ENCODE measurements at regions not wholly inside any gene's neighbourhood (a gene's known extent, or its start where the extent isn't known, plus 50 kb on each side); places are given as distances from the start of the nearest gene placed in this dataset.
"Not testable (repeated sequence)": the region's sequence is repeated elsewhere in the genome, so short reads cannot be mapped to it uniquely, and the experiment has no call there.

DNA sequence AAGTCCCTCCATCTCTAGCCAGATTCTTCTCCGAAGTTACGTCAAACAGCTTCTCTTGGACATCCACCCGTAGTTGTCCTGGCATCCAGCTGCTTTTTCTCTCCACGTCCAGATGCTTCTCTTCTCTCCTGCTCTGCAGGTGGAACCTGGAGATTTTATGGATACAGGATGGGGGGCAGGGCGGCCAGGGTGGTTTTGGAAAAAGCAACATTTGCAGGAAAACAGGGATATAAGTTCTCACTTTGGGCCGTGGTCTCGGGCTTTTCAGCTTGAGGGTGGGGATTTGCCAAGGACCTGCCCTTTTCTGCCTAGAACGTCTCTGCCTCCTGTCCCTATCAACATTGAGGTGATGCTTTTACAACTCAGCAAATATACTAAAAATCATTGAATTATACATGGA is 1941.6 kb upstream of the C9orf72 start:
- DNase-seq (ENCODE audit: low read depth in 2 of 2) = no peak

DNA sequence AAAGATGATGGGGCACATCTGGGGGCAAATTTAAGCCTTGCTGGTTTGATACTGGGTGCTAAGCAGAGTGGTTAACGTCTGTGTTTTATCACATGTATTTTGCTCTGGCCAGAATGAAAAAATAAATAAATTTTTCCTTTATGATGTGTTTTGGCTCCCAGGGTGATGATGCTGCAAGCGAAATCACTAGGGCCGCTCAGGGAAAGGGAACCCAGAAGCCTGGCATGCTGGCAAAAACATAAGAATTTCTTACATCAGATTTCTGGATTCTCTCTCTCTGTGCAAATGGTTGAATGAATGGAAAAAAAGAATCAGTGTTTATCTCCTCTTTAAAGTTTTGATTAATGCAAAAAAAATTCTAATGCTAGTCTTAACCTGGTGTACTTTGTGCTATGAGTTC is 1975.2 kb upstream of the C9orf72 start:
- no peak for DNase-seq (ENCODE audit: low read depth in 2 of 2)

DNA sequence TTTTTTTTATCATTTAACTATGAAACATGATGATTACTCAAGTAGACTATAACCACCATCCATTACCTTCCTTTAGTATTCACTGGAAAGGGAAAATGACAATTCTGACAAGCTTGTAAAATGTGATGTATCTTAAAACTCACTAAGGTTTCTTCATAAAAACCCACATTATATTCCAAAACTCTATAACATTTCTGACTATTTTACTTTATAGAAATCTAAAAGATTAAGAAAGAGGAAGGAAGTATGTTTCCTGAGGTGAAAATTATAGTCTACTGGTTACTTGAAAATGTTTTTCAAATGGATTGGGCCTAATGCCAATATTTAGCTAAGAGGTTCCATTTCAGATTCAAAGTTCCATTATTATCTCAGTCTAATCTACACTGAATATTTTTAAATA is 1982.2 kb upstream of the C9orf72 start:
- no peak for DNase-seq (ENCODE audit: low read depth in 2 of 2)

DNA sequence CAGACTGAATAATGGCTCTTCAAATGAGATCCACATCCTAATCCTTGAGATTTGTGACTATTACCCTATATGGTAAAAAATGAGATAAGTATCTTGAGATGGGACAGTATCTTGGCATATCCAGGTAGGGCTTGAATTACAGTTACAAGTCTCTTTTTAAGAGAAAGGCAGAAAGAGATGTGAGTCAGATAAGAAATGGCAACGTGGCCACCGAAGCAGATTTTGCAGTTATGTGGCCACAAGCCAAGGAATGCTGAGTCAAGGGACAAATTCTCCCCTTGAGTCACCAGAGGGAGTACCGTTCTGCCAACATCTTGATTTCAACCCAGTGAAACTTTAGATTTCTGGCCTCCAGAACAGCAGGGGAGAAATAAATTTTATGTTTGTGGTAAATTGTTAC is 1983.0 kb upstream of the C9orf72 start:
- DNase-seq (ENCODE audit: low read depth in 2 of 2) = peak; percentile 58 to 63

DNA sequence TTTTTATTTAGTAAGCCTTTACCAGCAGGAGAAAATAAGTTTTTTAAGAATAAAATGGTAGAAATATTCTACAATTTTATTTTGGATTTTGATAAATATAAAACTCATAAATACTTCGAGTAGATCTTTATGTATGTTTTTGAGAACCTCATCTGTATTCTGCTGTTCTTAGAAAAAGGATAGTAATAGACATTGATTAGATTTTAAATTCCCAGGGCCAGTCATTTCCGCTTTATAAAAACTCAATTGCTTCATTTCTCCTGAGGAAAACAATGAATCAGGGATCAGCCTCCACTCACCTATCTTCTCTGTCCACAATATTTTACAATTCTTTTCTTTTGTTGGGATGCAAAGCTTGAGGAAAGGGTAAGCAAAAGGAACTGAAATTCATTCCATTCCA is 1983.5 kb upstream of the C9orf72 start:
- no peak for DNase-seq (ENCODE audit: low read depth in 2 of 2)

DNA sequence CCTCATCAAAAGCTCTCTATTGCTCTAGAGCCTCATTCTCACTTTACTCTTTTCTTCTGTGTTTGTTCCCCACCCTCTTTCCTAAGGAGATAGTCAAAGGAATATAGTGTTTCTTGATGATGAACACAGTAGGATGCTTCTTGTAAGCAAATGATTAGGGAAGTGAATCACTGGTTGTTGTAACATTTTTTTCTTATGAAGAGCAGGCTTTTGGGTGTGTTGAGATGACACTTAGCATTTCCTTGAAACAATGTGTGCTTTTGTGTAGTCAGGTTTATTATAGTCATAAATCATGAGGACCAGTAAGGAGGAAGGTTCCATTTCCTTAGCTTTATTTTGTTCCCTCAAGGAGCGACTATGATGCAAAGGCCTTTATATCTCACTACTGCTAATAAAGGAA is 1991.3 kb upstream of the C9orf72 start:
- DNase-seq (ENCODE audit: low read depth in 2 of 2) = peak; percentile 8 to 14

DNA sequence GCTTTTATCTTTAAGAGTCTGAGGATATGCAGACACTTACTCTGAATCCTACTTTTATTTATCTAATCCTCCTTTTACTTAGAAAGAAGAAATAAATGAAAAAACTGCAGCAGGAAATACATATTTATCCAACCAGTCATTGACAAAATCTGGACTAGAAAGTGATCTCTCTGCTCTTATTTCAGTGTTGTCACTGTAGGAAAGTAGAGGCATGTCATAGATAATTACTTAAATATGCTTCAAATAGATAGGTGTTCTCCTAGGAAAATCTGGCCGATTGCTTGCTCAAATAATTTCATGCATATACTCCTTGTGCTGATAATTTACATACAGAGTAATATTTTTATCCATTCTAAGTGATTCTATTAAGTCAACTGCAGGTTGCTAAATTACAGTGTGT is 2001.9 kb upstream of the C9orf72 start:
- no peak for DNase-seq (ENCODE audit: low read depth in 2 of 2)

DNA sequence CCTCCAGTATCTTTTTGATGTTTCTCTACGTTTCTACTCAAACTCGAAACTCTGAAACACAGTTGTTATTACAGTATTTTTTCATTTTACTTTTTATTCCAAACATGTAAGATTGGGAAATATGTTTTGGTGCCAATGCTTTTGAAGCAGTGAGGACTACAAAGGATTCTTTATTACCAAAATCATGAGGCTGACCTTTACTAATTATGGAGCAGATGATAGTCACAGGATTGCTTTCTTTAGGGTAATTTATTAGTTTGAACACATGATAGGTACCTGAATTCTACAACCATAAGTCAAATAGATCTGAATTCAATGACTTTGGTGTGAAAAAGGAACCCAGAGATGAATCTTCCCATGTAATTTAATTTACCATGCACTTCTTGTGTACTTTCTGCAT is 2015.1 kb upstream of the C9orf72 start:
- DNase-seq (ENCODE audit: low read depth in 2 of 2) = no peak

DNA sequence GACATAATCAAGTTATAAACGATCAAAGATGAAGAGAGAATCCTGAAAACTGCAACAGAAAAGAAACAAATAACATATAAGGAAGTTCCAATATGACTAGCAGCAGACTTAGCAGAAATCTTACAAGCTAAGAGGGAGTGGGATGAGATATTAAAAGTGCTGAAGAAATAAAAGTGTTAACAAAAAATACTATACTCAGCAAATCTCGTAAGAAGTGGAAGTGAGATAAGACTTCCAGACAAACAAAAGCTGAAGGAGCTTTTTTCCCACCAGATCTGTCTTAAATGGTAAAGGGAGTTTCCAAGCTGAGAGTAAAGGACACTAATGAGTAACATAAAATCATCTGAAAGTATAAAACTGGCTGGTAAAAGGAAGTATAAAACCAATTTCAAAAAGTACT is 2036.0 kb upstream of the C9orf72 start:
- DNase-seq (ENCODE audit: low read depth in 2 of 2) = no peak

DNA sequence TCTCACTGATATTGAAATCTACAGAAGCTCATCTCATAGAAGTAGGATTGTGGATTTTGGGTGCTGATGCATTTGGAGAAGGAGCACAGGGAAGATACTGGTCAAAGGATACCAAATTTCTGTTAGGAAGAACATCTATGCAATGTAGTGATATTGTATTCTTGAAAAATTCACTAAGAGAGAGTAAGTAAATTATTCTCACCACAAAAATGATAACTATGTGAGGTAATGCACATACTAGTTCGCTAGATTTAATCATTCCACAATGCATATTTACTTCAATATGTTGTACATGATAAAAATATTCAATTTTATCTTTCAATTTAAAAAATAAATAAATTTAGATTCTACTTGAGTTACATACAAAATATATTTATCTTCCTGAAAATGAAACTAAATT is 2040.5 kb upstream of the C9orf72 start:
- DNase-seq (ENCODE audit: low read depth in 2 of 2) = no peak

DNA sequence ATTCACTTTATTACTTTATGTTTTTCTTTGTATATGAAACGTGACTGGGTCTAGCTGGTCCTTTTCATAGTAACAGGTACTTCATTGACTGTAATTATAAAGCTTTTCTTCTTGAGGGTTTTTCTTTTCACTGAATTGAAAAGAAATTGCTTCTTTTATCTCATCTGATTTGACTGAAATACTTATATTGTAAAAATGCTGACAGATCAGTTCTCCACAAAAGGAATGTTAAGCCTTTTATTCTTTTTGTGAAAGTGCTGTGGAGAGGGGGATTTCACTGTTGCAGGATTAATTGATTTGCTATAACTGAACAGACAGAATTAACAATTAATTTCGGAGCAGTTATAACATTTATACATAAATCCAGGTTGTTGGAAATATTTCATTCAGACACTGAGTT is 2043.6 kb upstream of the C9orf72 start:
- DNase-seq (ENCODE audit: low read depth in 2 of 2) = no peak

DNA sequence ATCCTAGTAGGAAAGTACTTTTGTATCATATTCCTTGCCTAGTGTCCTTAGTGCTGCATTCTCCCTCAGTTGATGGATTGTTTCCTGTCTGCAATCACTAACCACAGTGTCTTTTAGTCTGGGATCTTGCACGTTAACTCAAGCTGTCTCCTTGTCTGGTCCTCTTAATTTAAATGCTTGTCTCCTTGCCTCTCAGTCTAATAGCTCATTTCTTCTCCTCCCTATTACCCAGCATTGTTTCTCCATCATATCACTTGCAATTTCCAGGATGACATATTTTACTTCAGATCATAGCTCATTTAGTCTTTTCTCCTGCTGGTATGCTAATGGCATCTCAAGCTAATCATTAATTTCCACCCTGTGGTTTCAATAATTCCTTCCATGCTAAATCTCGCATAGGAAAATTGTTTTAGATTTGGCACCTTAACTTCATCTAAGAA is 2052.0 kb upstream of the C9orf72 start:
- peak; percentile 63 to 64 for DNase-seq (ENCODE audit: low read depth in 2 of 2)

DNA sequence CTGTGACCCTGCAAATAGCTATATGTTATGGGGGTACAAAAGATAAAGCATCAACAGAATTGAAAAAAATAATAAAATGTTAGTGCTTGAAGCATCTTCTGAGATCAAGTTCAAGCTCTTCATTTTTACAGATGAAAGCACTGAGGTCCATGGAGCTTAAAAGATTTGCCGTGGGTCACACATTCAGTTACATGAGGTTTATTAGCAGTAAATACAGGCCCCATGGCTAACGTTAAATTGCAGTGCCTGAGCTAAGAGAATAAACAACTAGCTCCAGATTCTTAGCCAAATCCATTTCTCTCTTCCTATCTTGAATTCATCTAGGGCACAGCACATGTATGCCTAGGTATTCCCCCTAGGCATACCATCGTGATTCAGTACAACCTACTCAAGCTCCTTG is 2052.7 kb upstream of the C9orf72 start:
- no peak for DNase-seq (ENCODE audit: low read depth in 2 of 2)

DNA sequence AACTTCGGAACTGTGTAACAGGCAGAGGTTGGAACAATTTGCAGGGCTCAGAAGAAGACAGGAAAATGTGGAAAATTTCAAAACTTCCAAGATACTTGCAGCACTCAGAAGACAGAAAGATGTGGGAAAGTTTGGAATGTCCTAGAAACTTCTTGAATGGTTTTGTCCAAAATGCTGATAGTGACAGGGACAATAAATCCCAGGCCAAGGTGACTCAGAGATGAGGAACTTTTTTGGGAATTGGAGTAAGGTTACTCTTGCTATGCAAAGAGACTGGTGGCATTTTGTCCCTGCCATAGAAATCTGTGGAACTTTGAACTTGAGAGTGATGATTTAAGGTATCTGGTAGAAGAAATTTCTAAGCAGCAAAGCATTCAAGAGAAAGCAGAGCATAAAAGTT is 2055.6 kb upstream of the C9orf72 start:
- not testable (repeated sequence) for DNase-seq (ENCODE audit: low read depth in 2 of 2)

DNA sequence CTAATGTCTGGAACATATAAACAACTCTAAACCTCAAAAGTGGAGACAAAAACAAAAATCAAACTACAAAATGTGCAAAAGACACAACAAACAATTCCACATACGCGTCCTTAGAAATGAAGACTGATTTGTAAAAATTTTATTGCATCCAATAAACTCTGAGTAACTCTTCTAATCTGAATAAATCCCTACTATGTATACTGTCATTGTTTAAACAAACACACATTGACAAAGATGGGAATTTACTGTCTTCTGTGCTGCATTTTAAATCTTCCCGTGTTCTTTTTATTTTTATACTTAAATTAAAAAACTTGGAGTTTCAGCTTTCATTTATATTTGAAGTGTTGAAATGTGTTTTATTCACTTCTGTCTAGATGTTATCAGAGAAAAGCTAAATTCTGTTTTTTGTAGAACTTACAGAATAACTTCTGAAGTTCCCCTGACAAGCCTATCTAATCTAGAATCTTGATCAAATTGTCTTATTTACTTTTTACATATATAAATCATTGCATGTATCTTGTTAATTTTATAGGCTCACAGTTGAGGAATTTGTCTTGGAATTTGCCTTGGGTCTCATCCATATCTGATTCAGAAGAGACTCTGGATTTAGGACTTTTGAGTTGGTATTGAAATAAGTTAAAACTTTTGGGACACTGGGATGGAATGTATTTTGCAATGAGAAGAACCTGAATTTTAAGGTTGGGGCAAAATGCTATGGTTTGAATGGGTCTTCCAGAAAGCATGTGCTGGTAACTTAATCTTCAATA is 2064.4 kb upstream of the C9orf72 start:
- DNase-seq (ENCODE audit: low read depth in 2 of 2) = peak; percentile 24 to 31

DNA sequence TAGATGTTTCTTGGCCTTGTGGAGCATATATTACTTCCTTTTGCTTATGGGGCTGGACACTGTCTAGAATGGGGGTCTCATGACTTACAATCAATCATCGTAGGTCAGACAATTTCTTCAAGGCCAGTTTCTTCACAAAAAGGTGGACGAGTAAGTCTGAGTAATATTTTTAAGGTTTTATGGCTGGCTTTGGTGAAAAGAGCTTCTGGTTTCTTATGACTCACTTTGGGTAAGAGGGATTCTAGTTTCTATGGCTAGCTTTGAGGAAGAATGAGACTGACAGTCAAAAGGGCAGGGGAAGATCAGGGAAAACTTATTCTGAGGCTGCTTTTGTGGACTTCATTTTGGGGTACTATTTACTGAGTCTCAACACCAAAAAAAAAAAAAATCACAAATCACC is 2067.2 kb upstream of the C9orf72 start:
- no peak for DNase-seq (ENCODE audit: low read depth in 2 of 2)

DNA sequence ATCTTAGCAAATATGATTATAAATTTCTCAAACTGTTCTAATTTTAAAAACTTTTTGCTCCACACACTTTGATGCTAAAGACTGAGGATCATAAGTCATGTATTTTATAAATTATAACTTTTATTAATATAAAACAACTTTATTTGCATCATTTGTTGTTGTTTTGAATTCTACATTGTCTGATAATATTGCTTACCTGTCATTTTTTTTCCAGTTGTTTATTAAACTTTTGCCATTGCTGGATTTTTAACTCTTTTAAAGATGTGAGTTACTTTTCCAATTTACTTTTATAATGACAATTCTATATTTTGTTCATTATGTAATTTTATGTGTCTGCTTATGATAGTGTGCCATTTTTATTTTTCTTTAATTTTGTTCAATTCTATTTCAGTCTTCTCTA is 2071.2 kb upstream of the C9orf72 start:
- DNase-seq (ENCODE audit: low read depth in 2 of 2) = no peak

DNA sequence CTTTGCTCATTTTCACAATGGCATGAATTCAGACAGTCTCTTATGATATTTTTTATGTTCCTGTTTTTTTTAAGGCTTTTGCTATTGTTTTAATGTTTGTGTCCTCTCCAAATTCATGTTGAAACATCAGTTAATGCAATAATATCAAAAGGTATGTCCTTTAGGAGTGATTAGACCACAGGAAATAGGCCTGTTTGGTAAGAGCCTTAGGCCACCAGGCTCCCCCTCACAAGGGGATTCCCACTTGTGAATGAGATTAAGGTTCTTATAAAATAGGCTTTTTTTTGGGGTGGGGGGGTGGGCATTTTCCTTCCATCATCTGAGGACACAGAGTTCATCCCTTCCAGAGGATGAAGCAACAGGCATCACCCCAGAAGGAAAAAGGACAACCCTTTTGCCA is 2074.2 kb upstream of the C9orf72 start:
- no peak for DNase-seq (ENCODE audit: low read depth in 2 of 2)

DNA sequence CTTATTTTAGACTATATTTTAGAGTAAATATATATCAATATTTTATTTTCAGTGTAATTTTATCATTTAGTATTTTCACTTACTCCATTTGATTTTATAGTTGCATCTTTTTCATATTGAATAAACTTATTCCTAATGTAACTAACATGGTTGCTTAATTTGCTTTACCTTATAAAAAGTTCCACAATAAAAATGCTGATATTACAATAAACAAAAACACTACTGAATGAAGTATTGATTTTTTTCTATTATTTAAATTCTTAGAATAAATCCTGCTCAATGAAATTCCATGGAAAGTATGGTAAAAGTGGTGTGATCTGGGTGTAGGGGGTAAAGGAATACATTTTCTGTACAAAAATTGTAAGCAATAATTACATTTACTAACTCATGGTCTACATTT is 2074.9 kb upstream of the C9orf72 start:
- DNase-seq (ENCODE audit: low read depth in 2 of 2) = no peak

DNA sequence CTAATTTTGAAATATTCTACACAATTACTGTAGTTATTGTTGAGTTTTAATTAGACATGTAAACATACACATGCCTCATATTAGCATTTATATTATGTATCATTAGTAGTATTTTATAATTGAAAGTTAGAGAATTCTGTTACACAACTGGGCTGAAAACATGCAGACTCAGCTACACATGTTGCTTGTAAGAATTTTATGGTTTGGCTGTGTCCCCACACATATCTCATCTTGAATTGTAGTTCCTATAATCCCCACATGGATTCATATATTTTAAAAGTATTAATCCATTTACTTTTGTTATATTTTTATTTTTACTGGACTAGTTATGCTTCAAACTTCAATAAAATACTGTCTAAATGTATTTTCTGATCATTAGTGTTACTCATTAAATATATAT is 2075.3 kb upstream of the C9orf72 start:
- no peak for DNase-seq (ENCODE audit: low read depth in 2 of 2)

DNA sequence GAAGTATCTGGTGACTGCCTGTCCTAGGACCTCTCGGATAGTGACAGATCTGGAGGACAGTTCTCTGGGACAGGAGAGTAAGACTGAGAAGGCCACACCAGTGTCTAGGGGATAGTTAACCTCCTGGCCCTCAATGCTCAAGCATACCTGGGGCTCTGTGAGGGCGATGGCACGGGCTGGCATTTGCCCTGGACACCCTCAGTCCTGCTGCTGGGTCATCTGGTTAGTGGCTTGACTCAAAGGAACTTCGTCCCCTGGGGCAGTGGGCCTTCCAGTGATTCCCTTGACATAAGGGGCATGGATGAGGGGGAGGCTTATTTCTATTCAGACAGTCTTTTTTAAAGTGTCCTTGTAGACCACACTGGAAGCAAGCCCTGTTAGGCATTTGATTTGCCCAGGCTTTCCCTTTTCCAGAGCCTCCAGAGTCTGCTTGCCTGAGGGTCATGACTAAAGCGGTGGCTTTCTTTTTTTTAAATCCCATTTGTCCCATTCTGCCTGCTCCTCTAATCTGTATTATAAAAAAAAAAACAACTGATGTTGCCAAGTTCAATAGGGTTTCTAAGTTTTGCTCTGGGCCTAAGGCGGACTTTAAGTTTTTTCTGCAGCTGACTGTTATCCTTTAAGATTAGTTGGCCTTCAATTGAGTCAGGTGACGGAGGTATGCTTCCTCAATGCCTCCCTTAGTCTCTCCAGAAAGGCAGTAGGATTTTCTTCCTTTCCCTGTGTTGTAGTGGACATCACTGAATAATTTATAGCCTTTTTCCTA is 2083.5 kb upstream of the C9orf72 start:
- no peak for DNase-seq (ENCODE audit: low read depth in 2 of 2)

DNA sequence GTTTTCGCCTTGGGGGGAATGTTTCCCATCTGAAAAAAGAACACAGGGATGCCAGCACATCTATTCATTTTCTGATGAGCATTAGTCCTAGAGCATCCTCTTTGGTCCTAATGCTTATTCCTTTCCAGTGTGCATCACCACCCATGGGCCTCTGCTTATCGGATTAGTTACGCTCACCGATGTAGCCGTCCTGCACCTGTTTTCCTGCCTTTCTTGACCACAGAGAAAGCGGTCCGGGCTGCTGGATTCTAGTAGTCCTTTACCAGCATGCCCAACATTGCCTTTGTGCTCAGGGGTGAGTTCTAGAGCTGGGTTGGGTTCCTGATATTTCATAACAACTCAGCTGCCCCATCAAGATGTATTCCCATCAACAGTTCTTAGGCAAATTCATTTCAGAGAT is 2084.5 kb upstream of the C9orf72 start:
- DNase-seq (ENCODE audit: low read depth in 2 of 2) = no peak

DNA sequence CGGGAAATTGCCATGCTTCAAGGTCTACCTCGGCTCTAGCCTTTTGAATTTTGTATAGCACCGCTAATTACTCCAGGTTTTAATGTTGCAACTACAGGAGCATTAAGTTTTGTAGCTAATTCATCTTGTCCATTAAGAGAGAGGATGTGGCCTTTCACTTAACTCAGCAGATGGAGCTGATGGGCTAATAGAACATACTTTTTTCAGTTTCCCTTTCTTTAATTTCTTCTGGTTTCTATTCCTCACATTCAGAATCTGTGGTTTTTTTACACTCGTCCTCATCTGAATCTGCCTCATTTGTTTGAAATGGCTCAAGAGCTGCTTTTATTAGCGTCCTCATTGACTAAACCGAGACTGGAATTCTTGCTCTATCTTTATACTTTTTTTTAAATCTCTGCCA is 2085.7 kb upstream of the C9orf72 start:
- DNase-seq (ENCODE audit: low read depth in 2 of 2) = no peak
